ENCODE measurements at regions not wholly inside any gene's neighbourhood (a gene's known extent, or its start where the extent isn't known, plus 50 kb on each side); places are given as distances from the start of the nearest gene placed in this dataset.

- Mint-ChIP-seq H3K4me3 (no peak overlapping the region), H3K4me1 (no peaks in the 10 kb centered on the region), H3K36me3 (no peaks in the 10 kb centered on the region), H3K27me3 (no peaks in the 10 kb centered on the region), H3K9me3 (peaks cover 16% of the 10 kb centered on the region), H3K27ac (no peak overlapping the region)
- ATAC-seq (ENCODE audit: low read depth): no peak
- no peak for DNase-seq (ENCODE audit: low spot score in 2 of 2)
Measured at GRCh38 chr12:130074661-130075406, 87.4 kb upstream of the FZD10 start.

GRCh38 chr12:130075497-130076076 is 86.7 kb upstream of the FZD10 start:
- Mint-ChIP-seq H3K4me1 (no peaks in the 10 kb centered on the region), H3K9me3 (peaks cover 16% of the 10 kb centered on the region), H3K4me3 (no peak overlapping the region), H3K27me3 (no peaks in the 10 kb centered on the region), H3K36me3 (no peaks in the 10 kb centered on the region), H3K27ac (no peak overlapping the region)
- DNase-seq (ENCODE audit: low spot score in 2 of 2): no peak
- no peak for ATAC-seq (ENCODE audit: low read depth)

- Mint-ChIP-seq H3K4me3 (no peak overlapping the region), H3K9me3 (peaks cover 17% of the 10 kb centered on the region), H3K27me3 (no peaks in the 10 kb centered on the region), H3K4me1 (no peaks in the 10 kb centered on the region), H3K36me3 (no peaks in the 10 kb centered on the region), H3K27ac (no peak overlapping the region)
- no peak for ATAC-seq (ENCODE audit: low read depth)
- no peak for DNase-seq (ENCODE audit: low spot score in 2 of 2)
Measured at GRCh38 chr12:130076126-130076525, 86.1 kb upstream of the FZD10 start.

DNA sequence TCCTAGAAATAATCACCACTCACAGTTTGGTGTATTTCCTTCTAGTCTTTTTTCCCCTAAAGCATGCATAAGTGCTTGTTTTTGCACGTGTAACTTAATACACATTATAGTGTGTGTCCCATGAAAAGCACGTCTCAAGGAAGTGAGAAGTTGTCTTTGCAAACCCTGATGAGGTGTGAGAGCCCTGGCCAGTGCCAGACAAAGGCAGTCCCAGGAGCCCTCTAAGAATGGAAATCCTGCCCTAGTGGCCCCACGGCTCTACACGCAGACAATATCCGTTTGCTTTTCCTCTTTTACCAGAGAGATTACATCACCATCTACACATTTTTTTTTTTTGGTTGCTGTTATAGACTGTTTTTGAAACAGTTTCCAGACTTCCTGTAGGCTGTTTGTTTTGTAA is 85.5 kb upstream of the FZD10 start:
- Mint-ChIP-seq H3K4me1 (no peaks in the 10 kb centered on the region), H3K4me3 (no peak overlapping the region), H3K27me3 (no peaks in the 10 kb centered on the region), H3K36me3 (no peaks in the 10 kb centered on the region), H3K9me3 (peaks cover 17% of the 10 kb centered on the region), H3K27ac (no peak overlapping the region)
- DNase-seq (ENCODE audit: low spot score in 2 of 2) (no peak), ATAC-seq (ENCODE audit: low read depth) (no peak)

DNA sequence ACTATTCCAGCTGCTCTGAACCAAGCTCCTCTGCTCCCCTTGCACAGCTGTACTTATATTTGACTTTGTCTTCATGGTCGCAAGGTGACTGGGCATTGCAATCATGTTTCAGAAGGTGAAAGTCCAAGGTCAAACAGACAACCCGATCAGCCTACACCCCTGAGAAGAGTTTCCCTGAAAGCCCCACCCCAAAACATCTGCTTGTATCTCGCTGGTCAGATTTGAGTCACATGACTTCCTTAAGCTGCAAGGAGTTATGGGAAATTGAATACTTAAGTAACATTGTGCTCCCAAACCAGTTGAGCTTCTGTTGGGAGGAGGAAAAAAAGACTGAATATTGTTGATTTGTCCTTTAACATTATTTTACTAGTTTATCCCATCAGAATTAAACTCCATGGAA is 83.4 kb upstream of the FZD10 start:
- Mint-ChIP-seq H3K36me3 (no peaks in the 10 kb centered on the region), H3K9me3 (peaks cover 20% of the 10 kb centered on the region), H3K4me1 (no peaks in the 10 kb centered on the region), H3K27ac (no peak overlapping the region), H3K27me3 (peaks cover 3% of the 10 kb centered on the region), H3K4me3 (no peak overlapping the region)
- no peak for ATAC-seq (ENCODE audit: low read depth)
- no peak for DNase-seq (ENCODE audit: low spot score in 2 of 2)

GRCh38 chr12:130079279-130079678 is 83.0 kb upstream of the FZD10 start:
- ATAC-seq (ENCODE audit: low read depth): no peak
- no peak overlapping the region for H3K27ac Mint-ChIP-seq
- peaks cover 3% of the 10 kb centered on the region for H3K27me3 Mint-ChIP-seq
- no peak overlapping the region for H3K4me3 Mint-ChIP-seq
- no peak for DNase-seq (ENCODE audit: low spot score in 2 of 2)
- H3K4me1 Mint-ChIP-seq: no peaks in the 10 kb centered on the region
- H3K9me3 Mint-ChIP-seq: peaks cover 20% of the 10 kb centered on the region
- no peaks in the 10 kb centered on the region for H3K36me3 Mint-ChIP-seq

DNA sequence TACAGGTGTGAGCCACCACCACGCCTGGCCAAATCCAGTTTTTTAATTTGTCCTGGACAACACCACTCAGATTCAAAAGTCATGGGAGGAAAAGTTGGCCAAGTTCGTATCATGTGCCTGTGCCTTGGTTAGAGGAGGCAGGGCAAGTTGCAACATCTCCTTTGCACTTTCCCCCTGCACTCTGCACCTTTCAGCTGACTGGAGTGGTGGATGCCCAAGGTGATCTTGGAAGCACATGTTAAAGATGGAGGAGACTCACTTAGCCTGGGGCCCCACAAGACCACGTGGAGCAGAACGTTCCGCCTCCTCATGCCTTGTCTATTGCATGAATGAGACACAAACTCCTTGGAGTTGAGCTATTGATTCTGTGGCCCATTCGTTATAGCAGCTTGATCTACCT is 82.1 kb upstream of the FZD10 start:
- H3K27me3 Mint-ChIP-seq: peaks cover 5% of the 10 kb centered on the region
- no peak for ATAC-seq (ENCODE audit: low read depth)
- no peak overlapping the region for H3K27ac Mint-ChIP-seq
- peaks cover 20% of the 10 kb centered on the region for H3K9me3 Mint-ChIP-seq
- H3K4me3 Mint-ChIP-seq: no peak overlapping the region
- H3K4me1 Mint-ChIP-seq: no peaks in the 10 kb centered on the region
- no peak for DNase-seq (ENCODE audit: low spot score in 2 of 2)
- H3K36me3 Mint-ChIP-seq: no peaks in the 10 kb centered on the region

GRCh38 chr12:130081117-130081805 is 81.0 kb upstream of the FZD10 start:
- Mint-ChIP-seq H3K27me3 (peaks cover 5% of the 10 kb centered on the region), H3K36me3 (no peaks in the 10 kb centered on the region), H3K4me1 (no peaks in the 10 kb centered on the region), H3K9me3 (peaks cover 15% of the 10 kb centered on the region), H3K4me3 (no peak overlapping the region), H3K27ac (no peak overlapping the region)
- no peak for DNase-seq (ENCODE audit: low spot score in 2 of 2)
- no peak for ATAC-seq (ENCODE audit: low read depth)

- Mint-ChIP-seq H3K4me3 (no peak overlapping the region), H3K9me3 (peaks cover 6% of the 10 kb centered on the region), H3K4me1 (no peaks in the 10 kb centered on the region), H3K36me3 (no peaks in the 10 kb centered on the region), H3K27ac (no peak overlapping the region), H3K27me3 (peaks cover 5% of the 10 kb centered on the region)
- ATAC-seq (ENCODE audit: low read depth) (no peak), DNase-seq (ENCODE audit: low spot score in 2 of 2) (no peak)
Measured at GRCh38 chr12:130083002-130083401, 79.3 kb upstream of the FZD10 start.

DNA sequence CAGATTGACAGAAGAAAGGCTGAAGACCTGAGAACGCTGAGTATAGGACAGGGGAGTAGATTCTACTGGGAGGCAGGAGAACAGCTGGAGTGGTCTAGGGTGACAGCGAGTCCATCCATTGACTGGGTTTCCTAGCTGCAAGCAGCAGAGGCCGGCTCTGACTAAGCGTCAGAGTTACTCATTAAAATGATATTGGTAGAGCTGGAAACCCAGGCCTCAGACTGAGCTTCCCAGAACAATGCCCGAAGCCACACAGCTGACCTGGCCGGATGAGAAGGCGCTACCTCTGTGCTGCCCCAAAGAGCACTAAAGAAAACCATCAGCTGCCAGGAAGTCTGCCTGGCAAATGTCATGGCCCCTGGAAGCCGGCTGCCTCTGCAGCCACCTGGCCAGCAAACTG is 78.5 kb upstream of the FZD10 start:
- DNase-seq (ENCODE audit: low spot score in 2 of 2): no peak
- Mint-ChIP-seq H3K4me3 (no peak overlapping the region), H3K36me3 (no peaks in the 10 kb centered on the region), H3K9me3 (peaks cover 6% of the 10 kb centered on the region), H3K4me1 (no peaks in the 10 kb centered on the region), H3K27me3 (peaks cover 5% of the 10 kb centered on the region), H3K27ac (no peak overlapping the region)
- ATAC-seq (ENCODE audit: low read depth): no peak

- Mint-ChIP-seq H3K36me3 (no peaks in the 10 kb centered on the region), H3K9me3 (peaks cover 4% of the 10 kb centered on the region), H3K27ac (no peak overlapping the region), H3K4me3 (no peak overlapping the region), H3K27me3 (peaks cover 5% of the 10 kb centered on the region), H3K4me1 (no peaks in the 10 kb centered on the region)
- no peak for ATAC-seq (ENCODE audit: low read depth)
- DNase-seq (ENCODE audit: low spot score in 2 of 2): no peak
Measured at GRCh38 chr12:130084359-130084758, 77.9 kb upstream of the FZD10 start.

DNA sequence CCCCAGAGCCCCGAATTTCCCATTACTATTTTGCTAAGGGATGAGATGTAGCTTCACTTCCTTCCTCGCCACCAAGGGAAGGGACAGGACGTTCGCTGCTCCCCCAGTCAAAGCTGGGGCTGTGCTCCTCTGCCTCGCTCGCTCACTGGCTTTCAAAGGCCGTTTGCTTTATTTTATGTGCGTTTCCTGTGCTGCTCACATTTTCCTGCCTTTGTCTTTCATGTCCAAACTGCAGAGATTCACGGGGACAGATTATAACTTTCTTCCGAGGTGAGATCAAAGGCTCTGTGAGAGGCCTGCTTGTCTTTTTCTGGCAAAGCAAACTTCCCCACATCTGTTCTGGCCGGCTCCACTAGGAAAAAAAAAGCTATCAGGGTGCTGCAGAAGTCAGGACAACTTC is 76.0 kb upstream of the FZD10 start:
- DNase-seq (ENCODE audit: low spot score in 2 of 2): no peak
- no peak overlapping the region for H3K4me3 Mint-ChIP-seq
- H3K36me3 Mint-ChIP-seq: no peaks in the 10 kb centered on the region
- H3K27me3 Mint-ChIP-seq: peaks cover 5% of the 10 kb centered on the region
- peaks cover 5% of the 10 kb centered on the region for H3K9me3 Mint-ChIP-seq
- no peaks in the 10 kb centered on the region for H3K4me1 Mint-ChIP-seq
- ATAC-seq (ENCODE audit: low read depth): no peak
- H3K27ac Mint-ChIP-seq: no peak overlapping the region

DNA sequence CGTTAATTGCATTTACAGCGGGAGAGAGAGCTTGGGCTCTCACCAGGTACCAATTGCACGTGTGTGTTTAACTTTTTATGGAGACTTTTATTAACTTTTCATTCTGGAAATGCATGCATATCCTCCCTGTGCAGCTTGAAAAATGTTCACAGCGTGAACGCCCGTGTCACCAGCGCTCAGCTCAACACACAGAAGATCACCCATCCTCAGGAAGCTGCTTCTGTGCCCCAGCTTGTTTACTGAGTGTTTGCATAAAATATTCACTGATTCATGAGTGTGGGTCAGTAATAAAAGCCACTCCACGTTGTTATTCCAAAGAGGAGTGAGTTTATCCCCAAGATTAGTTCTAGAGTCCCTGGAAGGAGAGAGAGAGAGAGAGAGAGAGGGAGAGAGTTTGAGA is 75.5 kb upstream of the FZD10 start:
- Mint-ChIP-seq H3K36me3 (no peaks in the 10 kb centered on the region), H3K27ac (no peak overlapping the region), H3K9me3 (peaks cover 5% of the 10 kb centered on the region), H3K4me1 (no peaks in the 10 kb centered on the region), H3K4me3 (no peak overlapping the region), H3K27me3 (peaks cover 5% of the 10 kb centered on the region)
- ATAC-seq (ENCODE audit: low read depth): no peak
- no peak for DNase-seq (ENCODE audit: low spot score in 2 of 2)

GRCh38 chr12:130087222-130087621 is 75.0 kb upstream of the FZD10 start:
- H3K4me3 Mint-ChIP-seq: no peak overlapping the region
- no peaks in the 10 kb centered on the region for H3K36me3 Mint-ChIP-seq
- H3K27me3 Mint-ChIP-seq: peaks cover 5% of the 10 kb centered on the region
- DNase-seq (ENCODE audit: low spot score in 2 of 2): no peak
- no peak overlapping the region for H3K27ac Mint-ChIP-seq
- no peaks in the 10 kb centered on the region for H3K4me1 Mint-ChIP-seq
- peaks cover 5% of the 10 kb centered on the region for H3K9me3 Mint-ChIP-seq
- no peak for ATAC-seq (ENCODE audit: low read depth)

Measured in memory B cell (primary cell).